ENCODE measurements at regions not wholly inside any gene's neighbourhood (a gene's known extent, or its start where the extent isn't known, plus 50 kb on each side); places are given as distances from the start of the nearest gene placed in this dataset.
"Not testable (repeated sequence)": the region's sequence is repeated elsewhere in the genome, so short reads cannot be mapped to it uniquely, and the experiment has no call there.

DNA sequence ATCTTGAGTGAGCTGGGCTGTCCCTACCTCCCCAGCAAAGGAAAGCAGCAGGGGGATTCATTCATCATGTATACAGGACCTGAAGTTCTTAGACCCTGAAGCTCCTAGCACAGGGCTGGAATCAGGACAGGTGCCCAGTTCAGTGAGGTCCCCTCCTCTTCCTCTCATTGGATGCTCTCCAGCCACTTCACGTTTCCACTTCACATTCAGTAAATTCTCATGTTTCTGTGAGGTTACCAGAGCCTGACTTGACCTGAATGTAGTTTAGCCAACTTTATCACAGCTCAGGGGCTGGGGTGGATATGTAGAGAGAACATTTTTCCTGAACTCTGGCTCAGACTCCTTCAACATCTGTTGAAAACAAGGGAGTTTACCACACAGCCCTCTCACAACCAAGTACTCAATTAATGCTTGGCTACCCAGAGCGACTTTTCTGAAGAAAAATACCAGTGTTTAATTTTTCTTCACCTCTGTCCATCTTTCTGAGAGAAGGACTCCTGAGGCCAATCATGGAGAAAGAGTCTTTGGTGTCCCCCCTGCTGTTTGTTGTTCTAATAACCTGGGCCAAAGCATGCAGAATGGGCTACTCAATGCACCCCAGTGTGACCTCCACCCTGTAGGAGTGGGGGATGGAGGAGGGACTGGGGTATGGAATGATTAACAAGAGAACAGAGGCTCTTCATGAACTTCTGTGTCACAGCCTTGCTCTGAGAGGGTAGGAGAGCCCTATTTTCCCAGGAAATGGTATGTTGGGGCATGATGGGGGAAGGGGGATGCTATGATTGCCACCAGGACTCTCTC is 108.3 kb upstream of the FGGY start:
- no peak for DNase-seq

DNA sequence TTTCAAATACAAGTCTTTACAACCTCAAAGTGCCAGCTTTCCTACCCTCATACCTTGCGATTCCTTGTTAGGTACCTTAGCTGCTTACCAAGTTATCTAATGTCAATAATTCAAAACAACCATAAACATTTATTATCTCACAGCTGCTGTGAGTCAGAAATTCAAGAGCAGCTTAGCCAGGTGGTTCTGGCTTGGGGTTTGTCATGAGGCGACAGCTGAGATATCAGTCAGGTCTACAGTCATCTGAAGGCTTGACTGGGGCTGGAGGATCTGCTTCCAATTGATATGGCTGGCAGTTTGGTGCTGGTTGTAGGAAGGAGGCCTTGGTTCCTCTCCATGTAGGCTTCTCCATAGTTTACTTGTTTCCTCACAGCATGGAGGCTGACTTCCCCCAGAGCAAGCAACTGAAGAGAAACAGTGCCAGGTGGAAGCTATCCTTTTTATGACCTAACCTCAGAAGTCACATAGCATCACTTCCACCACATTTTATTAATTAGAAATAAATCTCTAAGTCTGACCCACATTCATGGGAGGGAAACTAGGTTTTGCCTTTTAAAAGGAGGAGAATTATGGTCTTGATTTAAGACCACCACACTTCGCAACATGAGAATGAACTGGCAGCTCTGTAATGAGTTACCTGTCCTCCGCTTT is 103.3 kb upstream of the FGGY start:
- no peak for DNase-seq

- DNase-seq: no peak
Measured at GRCh38 chr1:59194621-59195020, 102.3 kb upstream of the FGGY start.

DNA sequence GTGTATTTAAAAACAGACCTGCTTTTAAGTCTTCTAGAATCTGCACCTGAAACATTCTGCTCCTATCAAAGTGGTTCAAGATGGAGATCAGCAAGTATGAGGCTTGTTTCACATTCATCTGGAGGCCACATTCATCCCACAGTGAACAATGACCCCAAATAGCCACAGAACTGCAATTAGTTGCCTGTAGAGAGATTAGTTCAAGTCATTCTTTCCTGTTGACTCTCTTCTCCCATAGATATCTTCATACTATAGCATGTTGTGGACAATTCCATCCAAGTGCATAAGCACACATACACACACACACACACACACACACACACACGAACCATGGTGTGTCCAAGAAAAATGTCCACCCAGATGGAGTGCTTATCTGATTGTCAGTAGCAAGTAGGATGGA is 101.7 kb upstream of the FGGY start:
- no peak for DNase-seq

- no peak for DNase-seq
Measured at GRCh38 chr1:59198564-59198963, 98.3 kb upstream of the FGGY start.

DNA sequence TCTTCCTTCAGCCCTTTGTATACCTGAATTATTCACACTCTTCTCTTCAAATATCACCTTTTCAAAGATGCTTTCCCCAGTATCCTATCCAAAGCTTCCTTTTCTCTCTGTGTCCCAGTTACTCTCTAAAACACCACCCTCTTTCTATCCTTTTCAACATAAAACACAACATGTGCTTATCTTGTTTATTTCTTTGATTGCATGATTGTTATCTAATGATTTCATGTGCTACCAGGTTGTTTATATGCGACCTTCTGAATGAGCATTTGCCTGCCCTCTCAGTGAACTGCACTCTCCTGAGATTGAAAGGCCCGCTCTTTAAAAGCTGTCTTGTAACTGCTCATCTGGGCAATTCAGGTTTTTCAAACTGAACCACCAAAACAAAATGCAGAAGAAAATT is 97.7 kb upstream of the FGGY start:
- no peak for DNase-seq

DNA sequence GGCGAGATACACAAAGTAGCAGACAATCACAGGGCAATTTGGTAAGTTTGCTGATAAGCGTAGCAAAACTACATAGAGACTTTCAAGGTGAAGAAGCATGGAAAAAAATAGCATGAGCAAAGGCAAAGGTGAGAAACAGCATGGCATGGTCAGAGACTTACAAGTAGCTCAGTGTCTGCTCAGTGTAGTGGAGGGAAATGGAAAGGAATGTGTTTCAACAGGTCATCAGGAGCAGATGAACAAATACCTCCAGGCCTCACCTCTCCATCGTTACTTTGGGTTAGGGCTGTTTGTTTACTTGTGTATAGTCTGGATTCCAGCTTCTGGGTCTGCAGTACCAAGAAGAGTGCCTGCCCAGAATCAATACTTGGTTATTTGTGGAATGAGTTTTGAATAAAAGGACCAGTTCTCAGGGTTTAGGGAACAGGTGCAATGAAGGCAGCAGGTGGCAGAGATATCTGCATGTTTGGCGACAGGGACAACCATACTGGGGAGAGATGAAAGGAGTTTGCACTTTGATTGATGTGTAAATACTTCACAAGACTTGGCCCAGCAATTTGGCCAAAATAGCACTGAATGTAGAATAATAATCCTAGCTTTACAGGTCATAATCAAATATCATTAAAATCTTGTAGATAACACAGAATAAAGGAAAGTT is 97.0 kb upstream of the FGGY start:
- no peak for DNase-seq

- DNase-seq: no peak
Measured at GRCh38 chr1:59201341-59201740, 95.6 kb upstream of the FGGY start.

- DNase-seq: no peak
Measured at GRCh38 chr1:59202455-59202854, 94.4 kb upstream of the FGGY start.

DNA sequence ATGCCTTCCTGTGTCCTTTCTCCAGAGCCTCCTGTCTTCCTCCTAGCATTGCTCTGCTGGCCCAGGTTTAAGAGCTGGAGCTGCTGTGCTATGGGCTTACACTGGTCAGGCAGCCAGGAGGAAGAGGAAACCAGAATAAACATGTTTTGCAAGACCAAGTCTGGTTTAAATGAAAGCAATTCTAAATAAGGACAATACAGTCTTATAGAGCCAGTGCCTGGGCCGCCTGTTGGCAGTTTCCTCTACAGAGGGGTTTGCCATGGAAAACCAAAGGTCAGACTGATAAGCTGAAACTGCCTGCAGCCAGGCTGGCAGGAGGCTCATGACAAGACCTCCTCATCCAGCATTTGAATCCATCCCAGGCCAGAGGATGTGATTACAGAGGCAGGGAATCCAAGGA is 92.9 kb upstream of the FGGY start:
- no peak for DNase-seq

DNA sequence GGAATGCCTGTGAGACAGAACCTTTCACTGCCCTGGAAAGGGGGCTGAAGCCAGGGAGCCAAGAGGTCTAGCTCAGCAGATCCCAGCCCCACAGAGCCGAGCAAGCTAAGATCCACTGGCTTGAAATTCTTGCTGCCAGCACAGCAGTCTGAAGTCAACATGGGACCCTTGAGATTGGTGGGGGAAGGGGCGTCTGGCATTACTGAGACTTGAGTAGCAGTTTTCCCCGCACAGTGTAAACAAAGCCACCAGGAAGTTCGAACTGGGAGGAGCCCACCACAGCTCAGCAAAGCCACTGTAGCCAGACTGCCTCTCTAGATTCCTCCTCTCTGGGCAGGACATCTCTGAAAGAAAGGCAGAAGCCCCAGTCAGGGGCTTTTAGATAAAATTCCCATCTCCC is 90.3 kb upstream of the FGGY start:
- DNase-seq: not testable (repeated sequence)

GRCh38 chr1:59210430-59210829 is 86.5 kb upstream of the FGGY start:
- DNase-seq: not testable (repeated sequence)

- no peak for DNase-seq
Measured at GRCh38 chr1:59212706-59213105, 84.2 kb upstream of the FGGY start.

GRCh38 chr1:59214248-59215208 is 82.4 kb upstream of the FGGY start:
- no peak for DNase-seq

DNA sequence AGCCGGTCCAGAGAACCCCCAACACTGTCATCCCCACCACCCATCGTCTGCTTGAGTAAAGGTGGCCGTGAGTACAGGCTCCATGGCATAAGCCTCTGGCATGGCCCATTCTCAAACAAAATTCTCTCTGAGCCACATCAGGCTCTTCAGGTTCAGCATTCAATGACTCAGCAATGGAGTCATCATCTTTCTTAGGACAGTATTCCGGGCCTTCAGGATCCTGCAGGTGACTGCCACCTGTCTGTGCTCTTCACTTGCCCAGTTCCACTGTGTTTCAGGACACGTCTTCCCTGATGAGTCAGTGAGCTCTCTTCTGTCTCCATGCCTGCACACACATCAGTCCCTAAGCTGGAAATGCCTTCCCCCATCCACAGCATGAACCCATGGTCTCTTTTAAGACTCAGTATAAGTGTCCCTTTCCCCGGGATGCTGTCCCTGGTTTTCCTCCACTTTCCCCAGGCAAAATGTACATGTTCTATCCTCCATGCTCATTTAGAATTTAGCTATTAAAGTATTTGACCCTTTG is 81.1 kb upstream of the FGGY start:
- no peak for DNase-seq

DNA sequence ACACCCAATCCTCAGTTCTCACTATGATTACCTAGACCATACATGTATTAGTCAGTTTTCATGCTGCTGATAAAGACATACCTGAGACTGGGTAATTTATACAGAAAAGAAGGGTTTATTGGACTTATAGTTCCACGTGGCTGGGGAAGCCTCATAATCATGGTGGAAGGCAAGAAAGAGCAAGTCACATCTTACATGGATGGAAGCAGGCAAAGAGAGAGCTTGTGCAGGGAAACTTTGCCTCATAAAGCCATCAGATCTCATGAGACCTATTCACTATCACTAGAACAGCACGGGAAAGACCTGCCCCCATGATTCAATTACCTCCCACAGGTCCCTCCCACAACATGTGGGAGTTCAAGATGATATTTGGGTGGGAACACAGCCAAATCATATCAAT is 79.5 kb upstream of the FGGY start:
- DNase-seq: not testable (repeated sequence)

- no peak for DNase-seq
Measured at GRCh38 chr1:59218521-59219236, 78.2 kb upstream of the FGGY start.

DNA sequence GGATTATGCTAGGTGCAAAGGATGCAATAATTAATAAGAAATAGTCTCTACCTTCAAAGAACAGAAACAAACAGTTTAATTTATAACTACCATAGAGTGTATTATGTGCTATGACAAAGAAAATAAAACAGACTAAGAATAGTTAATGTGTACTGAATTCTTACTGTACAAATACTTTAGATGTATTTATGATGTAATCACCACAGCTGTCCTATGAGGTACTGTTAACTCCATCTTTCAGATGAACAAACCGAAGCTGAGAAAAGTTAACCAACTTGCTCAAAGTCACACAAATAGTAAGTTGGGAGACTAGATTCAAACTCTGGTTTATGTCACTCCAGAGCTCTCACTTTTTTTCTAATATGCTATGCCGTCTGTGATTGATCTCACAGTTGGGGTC is 77.0 kb upstream of the FGGY start:
- no peak for DNase-seq

DNA sequence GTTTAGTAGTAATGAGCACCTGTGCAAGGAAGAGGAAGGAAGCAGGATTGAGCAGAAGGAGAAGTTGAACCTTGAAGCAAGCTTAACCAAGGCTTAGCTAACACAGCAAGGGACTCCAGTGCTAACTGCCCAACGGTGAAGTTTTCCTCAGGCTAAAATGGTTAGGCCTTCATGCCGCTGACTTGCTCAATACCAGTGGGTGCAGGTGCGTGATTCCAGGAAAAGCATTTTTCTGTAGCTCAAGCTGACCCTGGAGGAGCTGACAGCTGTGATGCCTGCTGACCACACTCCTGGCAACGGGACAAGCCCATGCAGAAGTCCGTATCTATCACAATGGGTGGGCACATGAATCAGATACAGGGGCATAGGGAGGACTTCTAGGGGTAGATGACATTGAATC is 76.5 kb upstream of the FGGY start:
- DNase-seq: no peak

DNA sequence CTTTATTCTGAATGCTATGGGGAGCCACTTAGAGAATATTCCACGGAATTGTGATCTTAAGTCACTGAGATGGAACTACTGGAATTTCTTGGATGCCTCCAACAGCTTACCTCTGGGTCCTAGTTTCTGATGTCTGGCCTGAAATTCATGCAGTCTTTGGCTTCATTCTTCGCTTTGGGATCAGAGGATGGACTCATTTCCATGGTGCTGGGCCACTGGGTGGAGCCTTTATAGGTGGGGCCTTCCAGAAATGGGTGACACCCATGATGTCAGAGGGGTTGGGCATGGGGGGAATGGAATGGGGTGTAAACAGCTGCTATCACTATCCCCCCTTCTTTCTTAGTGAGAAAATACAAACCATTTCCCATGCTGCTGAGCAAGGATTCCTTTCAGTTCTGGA is 73.7 kb upstream of the FGGY start:
- no peak for DNase-seq

DNA sequence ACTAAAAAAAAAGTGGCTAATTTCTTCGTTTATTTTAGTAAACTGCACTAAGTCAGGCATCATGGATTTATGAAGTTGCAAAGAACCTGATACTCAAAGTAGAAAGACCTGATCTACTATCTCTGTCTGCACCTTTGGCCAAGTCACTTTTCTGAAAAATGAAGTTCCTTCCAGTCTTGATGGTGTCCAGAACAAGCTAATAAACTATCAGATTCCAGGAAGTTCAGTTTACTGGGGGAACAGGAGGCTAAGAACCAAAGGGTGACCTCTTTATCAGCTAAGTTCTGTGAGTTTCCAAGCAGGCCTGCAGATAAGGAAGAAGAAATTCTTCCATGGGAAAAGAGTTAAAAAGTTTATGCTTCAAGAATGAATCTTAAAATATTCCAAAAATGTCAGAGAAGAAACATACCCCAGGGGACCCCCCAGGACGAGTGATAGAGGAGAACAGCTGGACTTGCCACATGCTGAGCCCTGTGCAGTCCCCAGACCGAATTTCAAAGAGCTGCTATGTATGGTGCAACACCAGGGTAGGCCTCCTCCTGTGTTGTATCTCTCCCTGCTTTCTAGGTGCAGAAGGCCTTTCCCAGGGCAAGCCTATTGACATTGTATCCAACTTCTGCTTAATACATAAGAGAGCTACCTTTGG is 72.8 kb upstream of the FGGY start:
- no peak for DNase-seq

All from activated CD8-positive, alpha-beta memory T cell treated with anti-CD3 and anti-CD28 coated beads, Interleukin-2, amount 50 U/mL, for 4 hours (primary cell).